Fibroblast of skin of scalp (primary cell): ENCODE measurements at regions not wholly inside any gene's neighbourhood (a gene's known extent, or its start where the extent isn't known, plus 50 kb on each side); places are given as distances from the start of the nearest gene placed in this dataset.

Experiments
- DNase-seq: peaks from one replicate; pipeline ENCODE4 v3.0.0-alpha.2; 2013

GRCh38 chr22:44611880-44612496 is 90.0 kb upstream of the PRR5 start:
- DNase-seq: no peak

- DNase-seq: no peak
Observed at GRCh38 chr22:44610071-44610470, 91.9 kb upstream of the PRR5 start.

GRCh38 chr22:44609400-44609988 is 92.5 kb upstream of the PRR5 start:
- DNase-seq: no peak

GRCh38 chr22:44608597-44609399 is 93.2 kb upstream of the PRR5 start:
- no peak for DNase-seq

GRCh38 chr22:44606126-44606525 is 95.9 kb upstream of the PRR5 start:
- no peak for DNase-seq

- no peak for DNase-seq
Observed at GRCh38 chr22:44605486-44605885, 96.5 kb upstream of the PRR5 start.

- no peak for DNase-seq
Observed at GRCh38 chr22:44604991-44605390, 97.0 kb upstream of the PRR5 start.

- DNase-seq: no peak
Observed at GRCh38 chr22:44604455-44604854, 97.5 kb upstream of the PRR5 start.

- no peak for DNase-seq
Observed at GRCh38 chr22:44603767-44604166, 98.2 kb upstream of the PRR5 start.

- no peak for DNase-seq
Observed at GRCh38 chr22:44601725-44602124, 100.3 kb upstream of the PRR5 start.

GRCh38 chr22:44601189-44601588 is 100.8 kb upstream of the PRR5 start:
- DNase-seq: no peak

- no peak for DNase-seq
Observed at GRCh38 chr22:44600207-44600785, 101.7 kb upstream of the PRR5 start.

- no peak for DNase-seq
Observed at GRCh38 chr22:44599500-44600140, 101.6 kb upstream of the RTL6 start.

- DNase-seq: no peak
Observed at GRCh38 chr22:44599084-44599483, 101.1 kb upstream of the RTL6 start.

GRCh38 chr22:44597616-44598015 is 99.6 kb upstream of the RTL6 start:
- DNase-seq: no peak

GRCh38 chr22:44596396-44597125 is 98.5 kb upstream of the RTL6 start:
- no peak for DNase-seq

- DNase-seq: no peak
Observed at GRCh38 chr22:44595841-44596341, 97.9 kb upstream of the RTL6 start.

GRCh38 chr22:44594951-44595350 is 96.9 kb upstream of the RTL6 start:
- DNase-seq: no peak

- no peak for DNase-seq
Observed at GRCh38 chr22:44592824-44593148, 94.8 kb upstream of the RTL6 start.

- DNase-seq: no peak
Observed at GRCh38 chr22:44592126-44592823, 94.2 kb upstream of the RTL6 start.

GRCh38 chr22:44591146-44591790 is 93.2 kb upstream of the RTL6 start:
- DNase-seq: no peak
